ENCODE measurements at regions not wholly inside any gene's neighbourhood (a gene's known extent, or its start where the extent isn't known, plus 50 kb on each side); places are given as distances from the start of the nearest gene placed in this dataset.

DNA sequence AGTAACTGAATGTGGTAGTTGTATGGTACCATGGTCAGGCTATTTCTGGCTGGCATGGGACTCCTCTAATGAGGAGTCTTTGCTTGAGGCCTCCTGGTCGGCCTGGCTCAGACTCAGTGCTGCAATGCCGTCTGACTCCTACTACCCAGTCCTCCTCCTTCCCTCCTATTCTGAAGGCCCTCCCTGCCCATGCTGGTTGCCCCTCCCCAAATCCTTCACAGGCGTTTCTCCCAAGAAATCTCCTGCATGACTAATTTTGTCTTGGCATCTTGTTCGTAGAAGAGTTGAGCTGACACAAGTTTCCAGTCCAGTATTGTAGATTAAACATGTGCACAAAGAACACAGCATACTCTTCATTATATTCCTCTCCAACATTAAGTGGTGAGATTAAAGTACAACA is 115.5 kb downstream of the NFKBIZ start:
- TF ChIP-seq TARDBP (IDR thresholded peaks at IDR 0.05) (no peak), FOXA1 (IDR thresholded peaks at IDR 0.05) (no peak), NFRKB (IDR thresholded peaks at IDR 0.05) (no peak), SP1 (IDR thresholded peaks at IDR 0.05) (no peak), HDGF (IDR thresholded peaks at IDR 0.05; ENCODE audit: borderline replicate concordance) (no peak), SUZ12 (IDR thresholded peaks at IDR 0.05) (no peak), ZNF384 (IDR thresholded peaks at IDR 0.05) (no peak), BHLHE40 (IDR thresholded peaks at IDR 0.05; ENCODE audit: borderline replicate concordance) (no peak), ARNT (IDR thresholded peaks at IDR 0.05) (no peak), CTBP1 (IDR thresholded peaks at IDR 0.05; ENCODE audit: borderline replicate concordance) (no peak)
- TF ChIP-seq, protein P1, sequence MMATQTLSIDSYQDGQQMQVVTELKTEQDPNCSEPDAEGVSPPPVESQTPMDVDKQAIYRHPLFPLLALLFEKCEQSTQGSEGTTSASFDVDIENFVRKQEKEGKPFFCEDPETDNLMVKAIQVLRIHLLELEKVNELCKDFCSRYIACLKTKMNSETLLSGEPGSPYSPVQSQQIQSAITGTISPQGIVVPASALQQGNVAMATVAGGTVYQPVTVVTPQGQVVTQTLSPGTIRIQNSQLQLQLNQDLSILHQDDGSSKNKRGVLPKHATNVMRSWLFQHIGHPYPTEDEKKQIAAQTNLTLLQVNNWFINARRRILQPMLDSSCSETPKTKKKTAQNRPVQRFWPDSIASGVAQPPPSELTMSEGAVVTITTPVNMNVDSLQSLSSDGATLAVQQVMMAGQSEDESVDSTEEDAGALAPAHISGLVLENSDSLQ (IDR thresholded peaks at IDR 0.05) = no peak

Data from HEK293T (cell line).